ENCODE measurements at regions not wholly inside any gene's neighbourhood (a gene's known extent, or its start where the extent isn't known, plus 50 kb on each side); places are given as distances from the start of the nearest gene placed in this dataset.

- TF ChIP-seq CTCF (IDR thresholded peaks at IDR 0.05) (no peak), ZFX (IDR thresholded peaks at IDR 0.05; ENCODE audit: borderline replicate concordance) (no peak)
Measured at GRCh38 chr2:125713533-125713932, 942.4 kb upstream of the GYPC start.

All from 22Rv1 (cell line).